GM19395 (cell line): ENCODE measurements at regions not wholly inside any gene's neighbourhood (a gene's known extent, or its start where the extent isn't known, plus 50 kb on each side); places are given as distances from the start of the nearest gene placed in this dataset.

Experiments
- ATAC-seq: cut with Tn5 transposase; IDR thresholded peaks from one replicate; pipeline ENCODE4 v1.9.1; 2021; ENCODE audit warnings: mild to moderate bottlenecking, moderate library complexity; ENCODE audit not compliant: unreplicated experiment

- ATAC-seq, result no peak
These were observed 127.7 kb upstream of the PDGFD start for GRCh38 chr11:104291646-104292045.

DNA sequence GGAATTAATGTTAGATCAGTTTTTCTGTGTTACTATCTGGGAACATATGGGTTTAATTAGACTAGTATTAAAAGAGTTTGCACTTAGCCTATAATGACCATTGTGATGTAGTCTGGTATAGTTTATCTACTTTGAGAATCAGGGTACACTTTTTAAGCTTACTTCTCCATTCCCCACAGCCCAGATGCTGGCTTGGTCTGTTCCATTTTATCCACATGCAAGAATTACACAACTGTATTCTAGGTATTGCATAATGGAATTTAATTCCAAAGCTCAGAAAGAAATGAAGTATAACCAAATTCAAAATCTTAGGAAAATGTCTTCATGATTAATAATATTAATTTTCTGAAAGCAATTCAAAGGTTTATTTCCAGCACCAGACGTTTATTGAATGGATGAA is 122.2 kb upstream of the PDGFD start:
- no peak for ATAC-seq

DNA sequence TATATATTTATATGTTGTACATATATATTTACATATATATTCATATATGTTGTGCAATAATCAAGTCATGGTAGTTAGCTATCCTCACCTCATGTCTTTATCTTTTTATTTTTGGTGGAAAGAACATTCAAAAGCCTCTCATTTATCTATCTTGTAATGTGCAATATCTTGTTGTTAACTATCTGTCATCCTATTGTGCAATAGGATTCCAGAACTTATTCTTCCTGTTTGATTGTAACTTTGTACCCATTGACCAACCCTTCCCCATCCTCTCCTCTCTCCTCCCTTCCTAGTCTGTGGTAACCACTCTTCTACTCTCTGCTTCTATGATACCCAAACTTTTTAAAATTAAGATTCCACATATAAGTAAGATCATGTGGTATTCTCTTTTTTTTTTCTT is 115.6 kb upstream of the PDGFD start:
- ATAC-seq, result no peak

DNA sequence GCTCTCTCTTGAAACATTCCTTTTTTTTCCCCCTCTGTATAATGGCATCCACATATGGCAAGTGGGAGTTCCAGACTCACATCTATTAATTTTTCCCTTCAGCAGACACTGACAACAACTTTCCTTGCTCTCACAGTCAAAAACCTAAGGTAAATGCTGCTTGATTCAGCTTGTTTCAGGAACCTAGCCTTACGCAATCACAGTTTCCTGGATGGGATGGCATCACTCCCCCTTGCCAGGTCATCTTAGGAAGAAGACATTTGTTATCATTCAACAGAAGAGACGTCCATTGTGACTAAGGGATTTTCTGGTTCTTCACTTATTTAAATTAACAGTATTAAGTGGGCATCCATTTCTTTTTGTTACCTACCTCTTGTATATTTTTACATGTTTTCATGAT is 112.0 kb upstream of the PDGFD start:
- ATAC-seq, result no peak

GRCh38 chr11:104260456-104260855 is 96.5 kb upstream of the PDGFD start:
- ATAC-seq, result no peak

DNA sequence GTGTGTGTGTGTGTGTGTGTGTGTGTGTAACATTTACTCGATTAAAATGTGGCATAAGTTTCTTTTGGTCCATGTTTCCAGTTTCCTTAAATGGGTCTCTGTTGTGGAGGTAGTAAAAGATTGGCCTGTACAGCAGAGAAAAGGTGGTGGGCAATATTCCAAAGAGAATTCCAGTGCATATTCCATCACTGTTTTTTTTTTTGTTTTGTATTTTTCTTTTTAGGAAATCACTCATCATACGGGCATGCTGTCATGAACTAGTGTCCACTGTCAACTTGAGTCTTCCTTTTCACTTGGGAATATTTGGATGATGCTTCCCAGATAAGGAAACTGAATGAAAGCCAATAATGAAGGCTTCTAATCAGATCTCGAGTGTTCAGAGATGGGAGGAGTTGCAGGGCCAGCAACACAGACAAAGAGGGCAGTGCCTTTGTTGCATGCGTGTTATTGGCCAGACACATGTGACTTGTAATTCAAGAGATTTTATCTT is 95.2 kb upstream of the PDGFD start:
- ATAC-seq, result no peak

DNA sequence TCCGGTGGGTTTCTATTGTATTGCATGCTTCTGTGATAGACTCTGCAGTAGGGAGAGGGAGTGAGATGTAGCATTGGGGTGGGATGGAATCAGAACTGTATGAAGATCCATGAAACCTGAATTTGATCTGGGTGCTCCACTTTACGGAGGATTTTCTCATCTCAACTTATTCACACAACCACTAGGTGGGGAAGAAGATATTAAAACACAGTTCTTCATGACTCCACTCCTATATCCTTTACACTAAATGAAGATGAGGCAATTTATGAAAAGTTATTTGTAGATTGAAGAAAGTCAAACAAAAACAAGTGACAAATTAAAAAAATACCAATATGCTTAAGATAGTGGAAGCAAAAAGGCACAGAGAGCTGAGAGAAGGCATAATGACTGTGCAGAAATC is 92.6 kb upstream of the PDGFD start:
- no peak for ATAC-seq

DNA sequence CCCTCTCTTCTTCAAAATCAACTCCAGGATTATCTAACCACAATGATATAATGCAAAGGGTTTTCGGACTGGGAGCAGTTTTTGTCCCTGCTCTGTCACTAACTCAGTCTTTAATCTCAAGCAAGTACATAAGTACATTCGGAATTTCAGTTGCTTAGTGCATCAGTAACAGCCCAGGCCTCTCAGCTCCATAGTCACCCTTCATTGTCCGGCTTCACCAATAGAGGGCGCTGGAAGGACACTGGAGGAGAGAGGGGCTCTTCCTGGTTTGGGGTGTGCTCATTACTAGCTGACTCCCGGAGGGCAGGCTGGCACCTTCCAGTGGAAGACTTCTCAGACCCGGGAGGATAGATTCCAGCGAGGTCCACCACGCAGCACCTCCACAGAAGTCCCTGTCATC is 90.4 kb upstream of the PDGFD start:
- ATAC-seq, result peak; percentile 85

DNA sequence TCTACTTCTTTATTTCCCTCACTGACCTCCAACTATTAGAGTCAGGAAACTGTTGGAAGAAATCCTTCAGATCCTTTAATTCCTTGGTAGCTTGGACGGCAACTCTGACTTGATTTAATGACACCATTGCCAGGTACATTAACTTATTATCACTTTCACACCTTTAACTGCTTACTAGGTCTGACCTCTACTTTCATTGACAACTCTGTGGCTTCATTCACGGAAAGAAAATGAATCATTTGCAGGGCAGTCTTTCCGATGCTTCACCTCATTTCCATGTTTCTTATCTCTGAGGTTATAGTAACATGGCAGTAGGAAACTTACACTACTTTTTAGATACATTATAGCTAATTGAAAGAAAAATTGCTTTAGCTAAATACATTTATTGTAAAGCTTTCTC is 82.6 kb upstream of the PDGFD start:
- ATAC-seq, result no peak

DNA sequence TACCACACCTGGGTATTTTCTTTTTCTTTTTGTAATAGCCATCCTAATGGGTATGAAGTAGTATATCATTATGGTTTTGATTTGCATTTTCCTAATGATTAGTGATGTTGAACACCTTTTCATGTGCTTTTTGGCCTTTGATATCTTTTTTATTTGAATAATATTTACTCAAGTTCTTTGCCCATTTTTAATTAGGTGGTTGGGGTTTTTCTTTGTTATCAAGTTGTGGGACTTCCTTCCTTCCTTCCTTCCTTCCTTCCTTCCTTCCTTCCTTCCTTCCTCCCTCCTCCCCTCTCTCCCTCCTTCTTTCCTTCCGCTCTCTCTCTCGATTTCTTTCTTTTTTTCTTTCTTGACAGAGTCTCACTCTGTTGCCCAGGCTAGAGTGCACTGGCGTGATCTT is 75.0 kb upstream of the PDGFD start:
- no peak for ATAC-seq

DNA sequence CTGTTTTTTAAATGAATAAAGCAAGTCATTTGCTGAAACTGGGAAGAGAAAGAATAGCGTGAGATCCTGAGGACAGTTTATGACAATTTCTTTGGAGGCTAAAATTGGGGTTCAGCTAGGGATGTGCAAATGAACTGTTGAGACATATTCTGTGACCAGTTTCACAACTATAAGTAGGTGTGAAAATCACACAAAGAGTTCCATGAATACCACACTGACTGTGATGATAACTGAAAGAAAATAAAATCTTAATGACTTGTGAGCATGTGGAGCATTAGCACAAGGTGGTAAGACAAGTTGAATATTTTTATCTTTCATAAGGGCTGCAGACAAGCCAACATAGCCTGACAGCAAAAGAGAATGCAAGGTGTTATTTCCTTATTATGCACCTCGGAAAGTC is 61.1 kb upstream of the PDGFD start:
- ATAC-seq, result no peak

GRCh38 chr11:104222464-104222863 is 58.5 kb upstream of the PDGFD start:
- no peak for ATAC-seq

- no peak for ATAC-seq
These were observed 57.5 kb upstream of the PDGFD start for GRCh38 chr11:104221455-104221854.

GRCh38 chr11:104219096-104219495 is 55.1 kb upstream of the PDGFD start:
- no peak for ATAC-seq

DNA sequence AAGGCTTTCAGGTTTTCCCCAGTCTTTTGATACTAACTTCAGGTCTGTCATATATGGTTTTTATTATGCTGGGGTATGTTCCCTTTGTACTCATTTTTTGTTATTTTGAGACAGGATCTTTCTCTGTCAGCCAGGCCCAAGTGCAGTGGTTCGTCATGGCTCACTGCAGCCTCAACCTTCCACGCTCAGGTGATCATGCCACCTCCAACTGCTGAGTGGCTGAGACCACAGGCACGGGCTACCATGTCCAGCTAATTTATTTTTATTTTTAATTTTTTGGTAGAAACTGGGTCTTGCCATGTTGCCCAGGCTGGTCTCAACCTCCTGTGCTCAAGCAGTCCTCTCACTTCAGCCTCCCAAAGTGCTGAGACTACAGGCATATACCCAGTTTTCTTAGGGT is 50.6 kb upstream of the PDGFD start:
- ATAC-seq, result no peak
